Ovary (tissue), 7 donors: ENCODE measurements at regions not wholly inside any gene's neighbourhood (a gene's known extent, or its start where the extent isn't known, plus 50 kb on each side); places are given as distances from the start of the nearest gene placed in this dataset.

Experiments
- DNase-seq, 5 donors: peaks; one replicate each; pipeline ENCODE4 v3.0.0-alpha.2; 2019 to 2020
- H3K27ac ChIP-seq, 2 donors: fragments of 200-600 bp; one replicate each; pipeline versions ENCODE4 v1.5.1 to v1.8.0; 2019 to 2022
- H3K27me3 ChIP-seq: fragments of 200-600 bp; one replicate; pipeline ENCODE4 v1.8.0; 2022
- H3K36me3 ChIP-seq: fragments of 200-600 bp; sonication (generic); one replicate; pipeline ENCODE4 v1.5.1; 2019
- H3K4me1 ChIP-seq: one replicate; pipeline ENCODE4 v1.8.1; 2013; ENCODE audit warnings: mild to moderate bottlenecking, moderate library complexity; ENCODE audit not compliant: insufficient read depth
- H3K4me3 ChIP-seq: fragments of 200-600 bp; sonication (generic); one replicate; pipeline ENCODE4 v1.5.1; 2017
- H3K9me3 ChIP-seq, 2 donors: fragments of 200-600 bp in 1 of 2; sonication (generic) in 1 of 2; one replicate each; pipeline versions ENCODE4 v1.5.1 to v1.8.1; 2013 to 2019; ENCODE audit warnings: mild to moderate bottlenecking in 1 of 2, moderate library complexity in 1 of 2
- CTCF ChIP-seq, 3 donors: fragments of 450-650 bp in 2 of 3; fragments of 200-600 bp in 1 of 3; IDR thresholded peaks; one replicate each; pipeline versions ENCODE4 v1.5.1 to v1.8.0; 2016 to 2022; ENCODE audit warnings: antibody characterized with exemption in 3 of 3, mild to moderate bottlenecking in 1 of 3
- EP300 ChIP-seq: sonication (generic); formaldehyde crosslinking; IDR thresholded peaks from one replicate; pipeline ENCODE4 v1.6.1; 2017; ENCODE audit warnings: antibody characterized with exemption
- POLR2A ChIP-seq: fragments of 450-650 bp; IDR thresholded peaks from one replicate; pipeline ENCODE4 v1.6.1; 2017; ENCODE audit warnings: antibody characterized with exemption, mild to moderate bottlenecking, moderate library complexity
- WGBS, 3 donors: extraction: QIAGEN DNeasy Blood & Tissue Kit in 1 of 3; methylation state at CpG; one replicate each; pipeline versions ENCODE4 v1.1.5 to v1.1.7; 2013 to 2017; 5-methylcytosine and 5-hydroxymethylcytosine counted together
- intact Hi-C, 4 donors: fragments of 100-400 bp; cut with DNase I; formaldehyde crosslinking; loops; one replicate each; pipeline versions ENCODE4 v1.11.0 to v1.15.1; 2022 to 2023
- donor health status: DM: no; HTN: no; CAD: no; lungs with moderate emphysema.
- donor health status: DM: no; HTN: no; CAD: no.
- donor health status: Bipolar disorder and iron deficiency.
- donor health status: DM: no; HTN: no; CAD: no.
- donor health status: DM: yes; HTN: yes; CAD: no.

GRCh38 chr4:141395246-141395830 is 174.6 kb downstream of the ZNF330 start:
- no peaks in the 10 kb centered on the region for H3K4me1 ChIP-seq
- WGBS, 3 donors = 98 to 100% (median 99%) methylated on average over 1 of the region's 1 CpG
- TF ChIP-seq EP300 (no peak), CTCF (IDR thresholded peaks at IDR 0.05) (no peak), POLR2A (no peak)
- H3K36me3 ChIP-seq = no peaks in the 10 kb centered on the region
- no peaks in the 10 kb centered on the region for H3K27me3 ChIP-seq
- H3K9me3 ChIP-seq = no peaks in the 10 kb centered on the region
- intact Hi-C loops = no loop called here
- no peak overlapping the region for H3K4me3 ChIP-seq
- no peak overlapping the region for H3K27ac ChIP-seq
- DNase-seq = no peak

GRCh38 chr4:141395919-141396318 is 175.2 kb downstream of the ZNF330 start:
- TF ChIP-seq CTCF (IDR thresholded peaks at IDR 0.05) (no peak), POLR2A (no peak), EP300 (no peak)
- H3K27me3 ChIP-seq = no peaks in the 10 kb centered on the region
- intact Hi-C loops = no loop called here
- no peak overlapping the region for H3K27ac ChIP-seq
- DNase-seq = no peak
- 92 to 95% (median 94%) methylated on average over 5 of the region's 5 CpGs for WGBS, 3 donors
- no peak overlapping the region for H3K4me3 ChIP-seq
- no peaks in the 10 kb centered on the region for H3K36me3 ChIP-seq
- no peaks in the 10 kb centered on the region for H3K4me1 ChIP-seq
- H3K9me3 ChIP-seq = no peaks in the 10 kb centered on the region

GRCh38 chr4:141402712-141403111 is 182.0 kb downstream of the ZNF330 start:
- DNase-seq = no peak
- Histone ChIP-seq H3K36me3 (no peaks in the 10 kb centered on the region), H3K27me3 (no peaks in the 10 kb centered on the region), H3K27ac (no peak overlapping the region), H3K4me1 (no peaks in the 10 kb centered on the region), H3K9me3 (no peaks in the 10 kb centered on the region), H3K4me3 (no peak overlapping the region)
- WGBS, 3 donors = 88 to 92% (median 89%) methylated on average over 5 of the region's 5 CpGs
- TF ChIP-seq POLR2A (no peak), CTCF (IDR thresholded peaks at IDR 0.05) (no peak), EP300 (no peak)
- intact Hi-C loops = no loop called here

GRCh38 chr4:141403782-141404181 is 183.1 kb downstream of the ZNF330 start:
- Histone ChIP-seq H3K27ac (no peak overlapping the region), H3K4me3 (no peak overlapping the region), H3K27me3 (no peaks in the 10 kb centered on the region), H3K9me3 (no peaks in the 10 kb centered on the region), H3K4me1 (no peaks in the 10 kb centered on the region), H3K36me3 (no peaks in the 10 kb centered on the region)
- no peak for TF ChIP-seq POLR2A
- no peak for TF ChIP-seq EP300
- TF ChIP-seq CTCF (IDR thresholded peaks at IDR 0.05) = no peak
- no peak for DNase-seq
- intact Hi-C loops = no loop called here
- WGBS, 3 donors = 78 to 90% (median 81%) methylated on average over 2 of the region's 2 CpGs
